Iris pigment epithelial cell (primary cell): ENCODE measurements at regions not wholly inside any gene's neighbourhood (a gene's known extent, or its start where the extent isn't known, plus 50 kb on each side); places are given as distances from the start of the nearest gene placed in this dataset.
"Not testable (repeated sequence)": the region's sequence is repeated elsewhere in the genome, so short reads cannot be mapped to it uniquely, and the experiment has no call there.

Source experiments
- DNase-seq: peaks from one replicate; pipeline ENCODE4 v3.0.0-alpha.2; 2011; ENCODE audit warnings: low read depth

- DNase-seq: no peak
These were observed 1413.8 kb downstream of the SI start for GRCh38 chr3:163664466-163664865.

GRCh38 chr3:163657088-163657487 is 1421.2 kb downstream of the SI start:
- no peak for DNase-seq

GRCh38 chr3:163655021-163655420 is 1423.3 kb downstream of the SI start:
- no peak for DNase-seq

- DNase-seq: no peak
These were observed 1434.1 kb downstream of the SI start for GRCh38 chr3:163644172-163644571.

GRCh38 chr3:163632722-163633121 is 1445.6 kb downstream of the SI start:
- no peak for DNase-seq

GRCh38 chr3:163626753-163627152 is 1451.5 kb downstream of the SI start:
- no peak for DNase-seq

- no peak for DNase-seq
These were observed 1455.9 kb downstream of the SI start for GRCh38 chr3:163622384-163622783.

- DNase-seq: no peak
These were observed 1463.4 kb downstream of the SI start for GRCh38 chr3:163614886-163615285.

- DNase-seq: no peak
These were observed 1472.4 kb downstream of the SI start for GRCh38 chr3:163605915-163606314.

- DNase-seq: no peak
These were observed 1476.9 kb downstream of the SI start for GRCh38 chr3:163601426-163601825.

GRCh38 chr3:163587342-163587741 is 1491.0 kb downstream of the SI start:
- DNase-seq: no peak

GRCh38 chr3:163582967-163583366 is 1495.3 kb downstream of the SI start:
- no peak for DNase-seq

- no peak for DNase-seq
These were observed 1501.0 kb downstream of the SI start for GRCh38 chr3:163577271-163577670.

- no peak for DNase-seq
These were observed 1502.0 kb downstream of the SI start for GRCh38 chr3:163576314-163576713.

GRCh38 chr3:163573324-163573723 is 1505.0 kb downstream of the SI start:
- no peak for DNase-seq

GRCh38 chr3:163572856-163573255 is 1505.4 kb downstream of the SI start:
- DNase-seq: no peak

GRCh38 chr3:163563485-163563884 is 1514.8 kb downstream of the SI start:
- no peak for DNase-seq

GRCh38 chr3:163562625-163563024 is 1515.7 kb downstream of the SI start:
- DNase-seq: no peak

- no peak for DNase-seq
These were observed 1517.1 kb downstream of the SI start for GRCh38 chr3:163561151-163561550.

GRCh38 chr3:163560459-163560858 is 1517.8 kb downstream of the SI start:
- DNase-seq: no peak

GRCh38 chr3:163556813-163557523 is 1521.3 kb downstream of the SI start:
- DNase-seq: no peak

- DNase-seq: no peak
These were observed 1522.4 kb downstream of the SI start for GRCh38 chr3:163555918-163556317.

- DNase-seq: no peak
These were observed 1525.7 kb downstream of the SI start for GRCh38 chr3:163552659-163552966.

- DNase-seq: not testable (repeated sequence)
These were observed 1526.2 kb downstream of the SI start for GRCh38 chr3:163551915-163552658.
